AG08395 (cell line): ENCODE measurements at regions not wholly inside any gene's neighbourhood (a gene's known extent, or its start where the extent isn't known, plus 50 kb on each side); places are given as distances from the start of the nearest gene placed in this dataset.

Experiments
- DNase-seq: peaks from one replicate; pipeline ENCODE4 v3.0.0; 2012; ENCODE audit warnings: mixed read lengths, low spot score

- no peak for DNase-seq
These were observed 352.3 kb upstream of the CDH5 start for GRCh38 chr16:66014221-66014620.

- DNase-seq, result no peak
These were observed 353.0 kb upstream of the CDH5 start for GRCh38 chr16:66013486-66013885.

GRCh38 chr16:66008136-66008535 lies 358.4 kb upstream of the CDH5 start:
- no peak for DNase-seq

- DNase-seq, result peak; percentile 72
These were observed 358.8 kb upstream of the CDH5 start for GRCh38 chr16:66007717-66008116.

GRCh38 chr16:66006485-66006884 lies 360.0 kb upstream of the CDH5 start:
- DNase-seq, result no peak

GRCh38 chr16:66004699-66005098 lies 361.8 kb upstream of the CDH5 start:
- peak; percentile 10 for DNase-seq

GRCh38 chr16:66003201-66003600 lies 363.3 kb upstream of the CDH5 start:
- peak; percentile 65 for DNase-seq

GRCh38 chr16:66002601-66003000 lies 363.9 kb upstream of the CDH5 start:
- DNase-seq, result peak; percentile 10

GRCh38 chr16:66001432-66001831 lies 365.1 kb upstream of the CDH5 start:
- no peak for DNase-seq

GRCh38 chr16:65998443-65998842 lies 368.0 kb upstream of the CDH5 start:
- DNase-seq, result no peak

- no peak for DNase-seq
These were observed 372.2 kb upstream of the CDH5 start for GRCh38 chr16:65994291-65994690.

- no peak for DNase-seq
These were observed 375.3 kb upstream of the CDH5 start for GRCh38 chr16:65991149-65991701.

- no peak for DNase-seq
These were observed 376.5 kb upstream of the CDH5 start for GRCh38 chr16:65989861-65990604.

- DNase-seq, result no peak
These were observed 378.4 kb upstream of the CDH5 start for GRCh38 chr16:65988024-65988595.

GRCh38 chr16:65984296-65984695 lies 382.2 kb upstream of the CDH5 start:
- no peak for DNase-seq

- no peak for DNase-seq
These were observed 385.4 kb upstream of the CDH5 start for GRCh38 chr16:65981057-65981456.

- DNase-seq, result peak; percentile 17
These were observed 391.3 kb upstream of the CDH5 start for GRCh38 chr16:65975049-65975708.

- DNase-seq, result no peak
These were observed 399.1 kb upstream of the CDH5 start for GRCh38 chr16:65967376-65967775.

GRCh38 chr16:65965628-65966027 lies 400.9 kb upstream of the CDH5 start:
- DNase-seq, result no peak

- no peak for DNase-seq
These were observed 401.7 kb upstream of the CDH5 start for GRCh38 chr16:65964752-65965151.

GRCh38 chr16:65961476-65962143 lies 404.9 kb upstream of the CDH5 start:
- no peak for DNase-seq

GRCh38 chr16:65959983-65960382 lies 406.5 kb upstream of the CDH5 start:
- DNase-seq, result peak; percentile 15

GRCh38 chr16:65958086-65958485 lies 408.4 kb upstream of the CDH5 start:
- no peak for DNase-seq
